HG03039 (cell line): ENCODE measurements at regions not wholly inside any gene's neighbourhood (a gene's known extent, or its start where the extent isn't known, plus 50 kb on each side); places are given as distances from the start of the nearest gene placed in this dataset.

Experiments used
- ATAC-seq: cut with Tn5 transposase; IDR thresholded peaks from one replicate; pipeline ENCODE4 v1.9.1; 2021; ENCODE audit warnings: mild to moderate bottlenecking, moderate library complexity; ENCODE audit not compliant: unreplicated experiment

- no peak for ATAC-seq
Measured at GRCh38 chr13:83618966-83619365, 263.3 kb downstream of the SLITRK1 start.

GRCh38 chr13:83613524-83613923 lies 268.8 kb downstream of the SLITRK1 start:
- no peak for ATAC-seq

DNA sequence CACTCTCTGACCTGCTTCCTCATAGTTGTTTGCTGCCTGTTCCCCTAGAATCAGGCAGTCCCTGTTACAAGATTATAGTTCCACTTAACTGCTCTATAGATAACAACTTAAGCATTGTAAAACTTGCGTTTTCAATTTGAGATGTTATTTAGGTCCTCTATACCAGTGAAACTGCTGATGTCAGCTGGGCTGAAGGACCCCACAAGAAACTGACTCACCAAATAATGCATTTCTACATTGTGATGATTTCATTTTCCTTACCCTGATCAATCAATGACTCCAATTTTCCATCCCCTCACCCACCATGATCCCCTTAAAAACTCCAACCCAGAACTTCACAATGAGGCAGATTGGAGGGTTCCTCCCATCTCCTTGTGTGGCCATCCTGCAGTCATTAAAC lies 280.7 kb downstream of the SLITRK1 start:
- ATAC-seq: no peak

- no peak for ATAC-seq
Measured at GRCh38 chr13:83592095-83592494, 290.2 kb downstream of the SLITRK1 start.

- ATAC-seq: no peak
Measured at GRCh38 chr13:83589814-83590213, 292.5 kb downstream of the SLITRK1 start.

DNA sequence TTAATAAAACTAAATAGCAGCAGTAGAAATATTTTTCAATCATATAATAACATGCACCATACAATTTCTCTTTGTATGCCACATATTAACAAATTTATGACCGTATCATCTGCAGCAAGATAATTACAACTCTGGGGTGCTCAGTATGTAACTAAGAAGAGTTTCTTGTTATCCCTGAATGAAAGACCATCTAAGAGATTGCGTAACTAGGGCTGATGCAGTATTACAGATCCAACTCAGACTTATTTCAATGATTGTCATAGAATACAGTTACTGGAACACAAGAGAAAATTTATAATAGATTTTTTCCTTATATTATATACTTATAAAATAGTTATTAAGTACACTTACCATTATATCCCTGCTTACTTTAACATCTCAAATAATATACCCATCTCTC lies 305.1 kb downstream of the SLITRK1 start:
- ATAC-seq: no peak

- ATAC-seq: no peak
Measured at GRCh38 chr13:83568019-83568418, 314.3 kb downstream of the SLITRK1 start.

DNA sequence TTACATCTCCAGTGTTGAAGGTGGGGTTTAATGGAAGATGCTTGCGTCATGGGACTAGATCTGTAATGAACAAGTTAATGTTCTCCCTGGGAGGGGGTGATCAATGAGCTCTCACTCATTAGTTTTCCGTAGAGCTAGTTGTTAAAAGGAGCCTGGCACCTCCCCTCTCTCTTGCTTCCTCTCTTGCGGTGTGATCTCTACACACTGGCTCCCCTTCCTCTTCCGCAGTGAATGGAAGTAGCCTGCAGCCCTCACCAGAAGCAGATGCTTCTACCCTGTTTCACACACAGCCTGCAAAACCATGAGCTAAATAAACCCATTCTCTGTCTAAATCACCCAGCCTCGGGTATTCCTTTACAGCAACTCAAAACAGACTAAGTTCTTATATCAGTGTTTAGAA lies 318.8 kb downstream of the SLITRK1 start:
- ATAC-seq: no peak

DNA sequence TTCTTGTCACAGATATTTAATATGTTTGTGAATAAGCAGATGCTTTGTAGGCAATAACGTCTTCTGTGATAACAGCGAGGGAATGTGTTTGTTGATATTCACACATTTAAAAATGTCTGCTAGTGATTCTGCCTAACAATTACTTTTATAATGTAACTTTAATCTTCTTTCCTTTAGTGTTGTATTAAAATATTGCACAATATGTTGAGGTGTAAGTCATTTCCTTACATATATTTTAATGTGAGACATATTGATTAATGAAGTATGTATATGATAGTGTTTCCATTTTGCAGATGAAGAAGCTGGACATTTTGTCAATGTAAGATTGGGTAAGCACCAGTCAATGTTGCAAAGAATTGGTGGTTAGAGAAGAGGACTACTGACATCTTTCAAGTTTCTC lies 324.4 kb downstream of the SLITRK1 start:
- no peak for ATAC-seq

GRCh38 chr13:83549671-83550070 lies 332.6 kb downstream of the SLITRK1 start:
- no peak for ATAC-seq

- no peak for ATAC-seq
Measured at GRCh38 chr13:83547043-83547442, 335.2 kb downstream of the SLITRK1 start.

DNA sequence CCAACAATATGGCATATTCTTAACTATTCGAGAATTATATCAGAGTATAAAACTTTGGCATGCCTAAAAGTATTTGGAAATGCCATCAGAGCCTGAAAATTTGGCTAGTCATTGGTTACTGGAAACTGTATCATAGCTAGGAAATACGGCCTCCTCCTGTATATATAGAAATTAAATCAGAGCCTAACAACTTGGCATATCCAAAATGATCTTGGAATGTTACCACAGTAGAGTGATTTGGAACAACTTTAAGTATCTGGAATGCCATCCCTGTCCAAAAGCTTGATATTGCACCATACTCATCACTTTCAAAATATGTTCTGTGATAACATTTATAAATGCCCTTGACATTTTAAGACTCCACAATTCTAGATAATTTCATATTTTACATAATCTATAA lies 335.8 kb downstream of the SLITRK1 start:
- ATAC-seq: no peak

- no peak for ATAC-seq
Measured at GRCh38 chr13:83538636-83539035, 343.6 kb downstream of the SLITRK1 start.

DNA sequence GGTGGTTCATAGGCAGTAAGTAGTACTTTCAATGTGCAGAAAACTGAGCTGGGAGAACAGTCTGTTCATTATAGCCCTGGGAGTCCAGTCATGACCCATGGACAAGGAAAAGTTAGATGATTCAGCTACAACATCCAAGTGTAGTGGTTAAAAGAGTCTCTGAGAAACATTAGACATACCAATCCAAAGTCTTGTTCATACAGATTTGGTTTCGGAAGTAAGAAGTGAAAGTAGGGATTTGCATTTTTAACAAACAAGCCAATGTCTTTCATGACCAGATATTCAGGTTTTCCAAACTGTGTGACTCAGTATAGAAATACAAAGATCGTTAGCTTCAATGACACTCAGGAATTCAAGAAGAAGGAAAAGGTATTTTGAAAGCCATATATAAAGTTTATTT lies 345.3 kb downstream of the SLITRK1 start:
- ATAC-seq: no peak

DNA sequence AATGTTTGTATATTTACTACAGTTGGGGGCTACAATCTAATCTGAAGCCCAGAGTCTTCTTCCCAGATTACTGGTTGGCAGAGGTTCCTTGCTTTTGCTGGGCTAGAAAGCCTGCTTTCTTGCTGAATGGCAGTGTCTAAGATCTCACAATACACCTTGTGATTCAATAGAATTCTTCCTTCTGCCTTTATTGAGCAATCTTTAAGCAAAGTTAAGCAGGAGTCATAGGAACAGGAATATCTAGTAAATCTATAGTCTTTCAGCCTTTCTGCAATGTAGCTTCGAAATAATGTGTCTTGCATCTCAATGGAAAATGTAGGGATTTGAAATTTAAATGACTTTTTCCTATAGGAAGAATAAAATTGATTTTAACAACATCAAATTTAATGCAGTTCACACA lies 346.1 kb downstream of the SLITRK1 start:
- ATAC-seq: no peak

- no peak for ATAC-seq
Measured at GRCh38 chr13:83532809-83533208, 349.5 kb downstream of the SLITRK1 start.

DNA sequence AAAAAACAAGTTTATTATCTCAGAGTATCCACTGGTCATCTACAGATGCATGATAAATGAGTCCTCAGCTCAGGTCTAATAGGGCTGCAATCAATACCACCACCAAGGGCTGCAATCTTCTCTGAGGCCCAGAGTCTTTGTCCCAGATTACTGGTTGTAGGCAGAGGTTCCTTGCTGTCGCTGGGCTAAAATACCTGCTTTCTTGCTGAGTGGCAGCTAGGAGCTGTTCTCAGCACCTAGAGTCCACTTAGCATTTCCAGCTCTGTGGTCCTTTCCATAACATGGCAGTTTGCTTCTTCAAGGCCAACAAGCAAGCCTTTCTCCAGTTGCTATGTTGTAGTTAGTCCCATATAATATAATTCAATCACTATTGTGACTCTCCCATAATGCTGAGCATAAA lies 351.3 kb downstream of the SLITRK1 start:
- ATAC-seq: no peak

- no peak for ATAC-seq
Measured at GRCh38 chr13:83516781-83517180, 365.5 kb downstream of the SLITRK1 start.

- no peak for ATAC-seq
Measured at GRCh38 chr13:83515268-83516015, 366.8 kb downstream of the SLITRK1 start.

- no peak for ATAC-seq
Measured at GRCh38 chr13:83508771-83509301, 373.4 kb downstream of the SLITRK1 start.

GRCh38 chr13:83503424-83503823 lies 378.9 kb downstream of the SLITRK1 start:
- no peak for ATAC-seq

GRCh38 chr13:83499286-83499685 lies 383.0 kb downstream of the SLITRK1 start:
- ATAC-seq: no peak
